ENCODE measurements at regions not wholly inside any gene's neighbourhood (a gene's known extent, or its start where the extent isn't known, plus 50 kb on each side); places are given as distances from the start of the nearest gene placed in this dataset.
A peak's percentile ranks its signal among the peaks of the same experiment; 100 is the strongest.

GRCh38 chr5:20276061-20276958 lies 288.3 kb upstream of the CDH18 start:
- peak; percentile 64 for DNase-seq (ENCODE audit: low read depth, low spot score)
- peak overlapping the region; percentile 67 for H3K27ac ChIP-seq

GRCh38 chr5:20266066-20266465 lies 278.1 kb upstream of the CDH18 start:
- H3K27ac ChIP-seq = peak overlapping the region; percentile 27
- DNase-seq (ENCODE audit: low read depth, low spot score) = no peak

- no peak overlapping the region for H3K27ac ChIP-seq
- DNase-seq (ENCODE audit: low read depth, low spot score) = no peak
Measured at GRCh38 chr5:20262896-20263295, 274.9 kb upstream of the CDH18 start.

- no peak overlapping the region for H3K27ac ChIP-seq
- DNase-seq (ENCODE audit: low read depth, low spot score) = no peak
Measured at GRCh38 chr5:20254748-20255147, 266.7 kb upstream of the CDH18 start.

- no peak for DNase-seq (ENCODE audit: low read depth, low spot score)
Measured at GRCh38 chr5:20248118-20248517, 260.1 kb upstream of the CDH18 start.

GRCh38 chr5:20245432-20245974 lies 257.5 kb upstream of the CDH18 start:
- no peak overlapping the region for H3K27ac ChIP-seq
- no peak for DNase-seq (ENCODE audit: low read depth, low spot score)

More at GRCh38 chr5:20248118-20248517, 260.1 kb upstream of the CDH18 start:
- no peak overlapping the region for H3K27ac ChIP-seq

GRCh38 chr5:20241351-20241750 lies 253.4 kb upstream of the CDH18 start:
- no peak for DNase-seq (ENCODE audit: low read depth, low spot score)

GRCh38 chr5:20231040-20231439 lies 243.0 kb upstream of the CDH18 start:
- DNase-seq (ENCODE audit: low read depth, low spot score) = no peak

More at GRCh38 chr5:20241351-20241750, 253.4 kb upstream of the CDH18 start:
- H3K27ac ChIP-seq = no peak overlapping the region

GRCh38 chr5:20230010-20230409 lies 242.0 kb upstream of the CDH18 start:
- DNase-seq (ENCODE audit: low read depth, low spot score) = no peak
- no peak overlapping the region for H3K27ac ChIP-seq

More at GRCh38 chr5:20231040-20231439, 243.0 kb upstream of the CDH18 start:
- H3K27ac ChIP-seq = no peak overlapping the region

- no peak for DNase-seq (ENCODE audit: low read depth, low spot score)
- H3K27ac ChIP-seq = no peak overlapping the region
Measured at GRCh38 chr5:20229303-20230005, 241.5 kb upstream of the CDH18 start.

GRCh38 chr5:20224966-20225365 lies 237.0 kb upstream of the CDH18 start:
- H3K27ac ChIP-seq = no peak overlapping the region
- DNase-seq (ENCODE audit: low read depth, low spot score) = no peak

- DNase-seq (ENCODE audit: low read depth, low spot score) = no peak
- H3K27ac ChIP-seq = no peak overlapping the region
Measured at GRCh38 chr5:20224046-20224445, 236.0 kb upstream of the CDH18 start.

GRCh38 chr5:20223451-20223850 lies 235.5 kb upstream of the CDH18 start:
- no peak for DNase-seq (ENCODE audit: low read depth, low spot score)
- H3K27ac ChIP-seq = no peak overlapping the region

- no peak for DNase-seq (ENCODE audit: low read depth, low spot score)
- no peak overlapping the region for H3K27ac ChIP-seq
Measured at GRCh38 chr5:20215257-20215656, 227.3 kb upstream of the CDH18 start.

GRCh38 chr5:20213803-20214202 lies 225.8 kb upstream of the CDH18 start:
- no peak for DNase-seq (ENCODE audit: low read depth, low spot score)

GRCh38 chr5:20212701-20213100 lies 224.7 kb upstream of the CDH18 start:
- no peak overlapping the region for H3K27ac ChIP-seq
- DNase-seq (ENCODE audit: low read depth, low spot score) = no peak

More at GRCh38 chr5:20213803-20214202, 225.8 kb upstream of the CDH18 start:
- no peak overlapping the region for H3K27ac ChIP-seq

GRCh38 chr5:20166456-20166855 lies 178.5 kb upstream of the CDH18 start:
- DNase-seq (ENCODE audit: low read depth, low spot score) = no peak

GRCh38 chr5:20158006-20158405 lies 170.0 kb upstream of the CDH18 start:
- H3K27ac ChIP-seq = no peak overlapping the region
- DNase-seq (ENCODE audit: low read depth, low spot score) = no peak

More at GRCh38 chr5:20166456-20166855, 178.5 kb upstream of the CDH18 start:
- H3K27ac ChIP-seq = no peak overlapping the region

GRCh38 chr5:20157089-20157488 lies 169.1 kb upstream of the CDH18 start:
- H3K27ac ChIP-seq = no peak overlapping the region
- DNase-seq (ENCODE audit: low read depth, low spot score) = no peak

GRCh38 chr5:20145240-20145639 lies 157.2 kb upstream of the CDH18 start:
- no peak for DNase-seq (ENCODE audit: low read depth, low spot score)

GRCh38 chr5:20129501-20129900 lies 141.5 kb upstream of the CDH18 start:
- DNase-seq (ENCODE audit: low read depth, low spot score) = no peak
- H3K27ac ChIP-seq = no peak overlapping the region

More at GRCh38 chr5:20145240-20145639, 157.2 kb upstream of the CDH18 start:
- H3K27ac ChIP-seq = no peak overlapping the region

Measured in epithelial cell of prostate (primary cell).